OCI-LY7 (cell line): ENCODE measurements at regions not wholly inside any gene's neighbourhood (a gene's known extent, or its start where the extent isn't known, plus 50 kb on each side); places are given as distances from the start of the nearest gene placed in this dataset.
"Not testable (repeated sequence)": the region's sequence is repeated elsewhere in the genome, so short reads cannot be mapped to it uniquely, and the experiment has no call there.

Experiments
- BruUV-seq: library from RNA; stranded (reverse); fragments of 400-500 nt; replicated peaks from 2 replicates; lab custom pipeline; 2021; lab: Mats Ljungman, UMichigan
- CTCF ChIA-PET: fragments of 300-600 bp; sonication (Branson Sonifier 250); formaldehyde crosslinking; loops from one replicate; lab custom pipeline; 2022; ENCODE audit warnings: antibody characterized with exemption; ENCODE audit not compliant: unreplicated experiment; lab: Charles Lee
- POLR2A ChIA-PET: fragments of 300-600 bp; sonication (Branson Sonifier 250); formaldehyde crosslinking; loops from one replicate; lab custom pipeline; 2022; ENCODE audit warnings: antibody characterized with exemption; lab: Charles Lee
- DNase-seq: peaks from one replicate; pipeline ENCODE4 v3.0.0-alpha.2; 2015; ENCODE audit warnings: low spot score
- H2AFZ ChIP-seq: fragments of 200-600 bp; sonication (generic), shearing (Covaris generic); 2 replicates; pipeline ENCODE4 v1.6.1; 2014; ENCODE audit warnings: mild to moderate bottlenecking, antibody characterized with exemption, low read length, moderate library complexity
- H3K27ac ChIP-seq: fragments of 200-600 bp; sonication (generic); 2 replicates; pipeline ENCODE4 v1.5.1; 2014; ENCODE audit warnings: mixed run types, low read depth, mild to moderate bottlenecking, moderate library complexity, low read length, inconsistent platforms; ENCODE audit not compliant: poor library complexity, severe bottlenecking
- H3K36me3 ChIP-seq: fragments of 200-600 bp; sonication (generic); 2 replicates; pipeline ENCODE4 v1.6.1; 2014; ENCODE audit warnings: mild to moderate bottlenecking, antibody characterized with exemption, low read length, moderate library complexity, mixed read lengths; ENCODE audit not compliant: insufficient read depth
- H3K4me1 ChIP-seq: fragments of 200-600 bp; sonication (generic); 2 replicates; pipeline ENCODE4 v1.5.1; 2014; ENCODE audit warnings: mild to moderate bottlenecking, low read length; ENCODE audit not compliant: insufficient read depth, poor library complexity, severe bottlenecking
- H3K4me2 ChIP-seq: fragments of 200-600 bp; sonication (generic); 2 replicates; pipeline ENCODE4 v1.6.1; 2014; ENCODE audit warnings: mild to moderate bottlenecking, low read length
- H3K4me3 ChIP-seq: fragments of 200-600 bp; sonication (generic); 2 replicates; pipeline ENCODE4 v1.5.1; 2014; ENCODE audit warnings: mild to moderate bottlenecking, low read depth, low read length; ENCODE audit not compliant: poor library complexity, severe bottlenecking
- H3K79me2 ChIP-seq: fragments of 200-600 bp; sonication (generic); 2 replicates; pipeline ENCODE4 v1.6.1; 2016; ENCODE audit warnings: low read depth, mild to moderate bottlenecking, low read length, moderate library complexity, mixed read lengths; ENCODE audit not compliant: insufficient read depth
- H3K9me2 ChIP-seq: fragments of 200-600 bp; sonication (generic); 2 replicates; pipeline ENCODE4 v1.6.1; 2016; ENCODE audit warnings: mild to moderate bottlenecking, low read length, mixed read lengths; ENCODE audit not compliant: insufficient read depth
- H3K9me3 ChIP-seq: fragments of 200-600 bp; sonication (generic); 2 replicates; pipeline ENCODE4 v1.6.1; 2014; ENCODE audit warnings: mild to moderate bottlenecking, mixed run types, low read length, mixed read lengths
- H4K20me1 ChIP-seq: fragments of 200-600 bp; sonication (generic); 2 replicates; pipeline ENCODE4 v1.6.1; 2014; ENCODE audit warnings: mild to moderate bottlenecking, antibody characterized with exemption, low read length, moderate library complexity, mixed read lengths; ENCODE audit not compliant: insufficient read depth
- EZH2phosphoT487 ChIP-seq: fragments of 200-600 bp; sonication (generic); IDR thresholded peaks from 2 replicates; pipeline ENCODE4 v1.6.1; 2018; ENCODE audit warnings: low read depth, borderline replicate concordance, mild to moderate bottlenecking, mixed run types, antibody characterized with exemption, low read length, moderate library complexity, mixed read lengths
- intact Hi-C: fragments of 100-400 bp; cut with micrococcal nuclease; formaldehyde crosslinking; loops from one replicate; pipeline ENCODE4 v1.10.0; 2022; ENCODE audit not compliant: unreplicated experiment
- TF ChIP-seq, protein P1 (sequence below): fragments of 200-600 bp; sonication (generic); conservative IDR thresholded peaks from 2 replicates; pipeline ENCODE4 v1.5.1; 2014; ENCODE audit warnings: mild to moderate bottlenecking, antibody characterized with exemption, low read length, moderate library complexity, mixed read lengths

GRCh38 chr3:178359728-178360127 lies 176.5 kb upstream of the KCNMB2 start:
- no peaks in the 10 kb centered on the region for H3K9me3 ChIP-seq
- no peak overlapping the region for H3K27ac ChIP-seq
- no peaks in the 10 kb centered on the region for H3K4me1 ChIP-seq
- intact Hi-C loops = no loop called here
- H3K4me2 ChIP-seq = no peak overlapping the region
- no TSS peak for BruUV-seq
- ChIA-PET POLR2A (interaction anchor here (1.5 kb wide), 1 partner anchor 15 kb away, joined by 3 read pairs; no protein-coding TSS in a partner anchor), CTCF (no interaction called here)
- H2AFZ ChIP-seq = no peak overlapping the region
- H3K9me2 ChIP-seq = no peaks in the 10 kb centered on the region
- no peak for DNase-seq
- TF ChIP-seq, protein P1, sequence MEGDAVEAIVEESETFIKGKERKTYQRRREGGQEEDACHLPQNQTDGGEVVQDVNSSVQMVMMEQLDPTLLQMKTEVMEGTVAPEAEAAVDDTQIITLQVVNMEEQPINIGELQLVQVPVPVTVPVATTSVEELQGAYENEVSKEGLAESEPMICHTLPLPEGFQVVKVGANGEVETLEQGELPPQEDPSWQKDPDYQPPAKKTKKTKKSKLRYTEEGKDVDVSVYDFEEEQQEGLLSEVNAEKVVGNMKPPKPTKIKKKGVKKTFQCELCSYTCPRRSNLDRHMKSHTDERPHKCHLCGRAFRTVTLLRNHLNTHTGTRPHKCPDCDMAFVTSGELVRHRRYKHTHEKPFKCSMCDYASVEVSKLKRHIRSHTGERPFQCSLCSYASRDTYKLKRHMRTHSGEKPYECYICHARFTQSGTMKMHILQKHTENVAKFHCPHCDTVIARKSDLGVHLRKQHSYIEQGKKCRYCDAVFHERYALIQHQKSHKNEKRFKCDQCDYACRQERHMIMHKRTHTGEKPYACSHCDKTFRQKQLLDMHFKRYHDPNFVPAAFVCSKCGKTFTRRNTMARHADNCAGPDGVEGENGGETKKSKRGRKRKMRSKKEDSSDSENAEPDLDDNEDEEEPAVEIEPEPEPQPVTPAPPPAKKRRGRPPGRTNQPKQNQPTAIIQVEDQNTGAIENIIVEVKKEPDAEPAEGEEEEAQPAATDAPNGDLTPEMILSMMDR = no peak
- no peak for TF ChIP-seq EZH2phosphoT487
- no peaks in the 10 kb centered on the region for H3K79me2 ChIP-seq
- H3K36me3 ChIP-seq = no peaks in the 10 kb centered on the region
- H4K20me1 ChIP-seq = no peaks in the 10 kb centered on the region
- no peak overlapping the region for H3K4me3 ChIP-seq

DNA sequence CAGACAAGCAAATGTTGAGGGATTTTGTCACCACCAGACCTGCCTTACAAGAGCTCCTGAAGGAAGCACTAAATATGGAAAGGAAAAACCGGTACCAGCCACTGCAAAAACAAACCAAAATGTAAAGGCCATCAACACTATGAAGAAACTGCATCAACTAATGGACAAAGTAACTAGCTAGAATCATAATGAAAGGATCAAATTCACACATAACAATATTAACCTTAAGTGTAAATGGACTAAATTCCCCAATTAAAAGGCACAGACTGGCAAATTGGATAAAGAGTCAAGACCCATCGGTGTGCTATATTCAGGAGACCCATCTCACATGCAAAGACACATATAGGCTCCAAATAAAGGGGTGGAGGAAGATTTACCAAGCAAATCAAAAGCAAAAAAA lies 173.2 kb upstream of the KCNMB2 start:
- H3K79me2 ChIP-seq, BruUV-seq, H3K4me3 ChIP-seq, H3K9me3 ChIP-seq, CTCF ChIA-PET, H4K20me1 ChIP-seq, DNase-seq, H3K4me2 ChIP-seq, H3K9me2 ChIP-seq, H3K27ac ChIP-seq, H3K36me3 ChIP-seq, H2AFZ ChIP-seq, H3K4me1 ChIP-seq, intact Hi-C loops: not testable (repeated sequence)
- POLR2A ChIA-PET = interaction anchor here (0.6 to 0.7 kb wide), 6 partner anchors 9 to 600 kb away, joined by 3 to 6 read pairs (median 4); no protein-coding TSS in a partner anchor

DNA sequence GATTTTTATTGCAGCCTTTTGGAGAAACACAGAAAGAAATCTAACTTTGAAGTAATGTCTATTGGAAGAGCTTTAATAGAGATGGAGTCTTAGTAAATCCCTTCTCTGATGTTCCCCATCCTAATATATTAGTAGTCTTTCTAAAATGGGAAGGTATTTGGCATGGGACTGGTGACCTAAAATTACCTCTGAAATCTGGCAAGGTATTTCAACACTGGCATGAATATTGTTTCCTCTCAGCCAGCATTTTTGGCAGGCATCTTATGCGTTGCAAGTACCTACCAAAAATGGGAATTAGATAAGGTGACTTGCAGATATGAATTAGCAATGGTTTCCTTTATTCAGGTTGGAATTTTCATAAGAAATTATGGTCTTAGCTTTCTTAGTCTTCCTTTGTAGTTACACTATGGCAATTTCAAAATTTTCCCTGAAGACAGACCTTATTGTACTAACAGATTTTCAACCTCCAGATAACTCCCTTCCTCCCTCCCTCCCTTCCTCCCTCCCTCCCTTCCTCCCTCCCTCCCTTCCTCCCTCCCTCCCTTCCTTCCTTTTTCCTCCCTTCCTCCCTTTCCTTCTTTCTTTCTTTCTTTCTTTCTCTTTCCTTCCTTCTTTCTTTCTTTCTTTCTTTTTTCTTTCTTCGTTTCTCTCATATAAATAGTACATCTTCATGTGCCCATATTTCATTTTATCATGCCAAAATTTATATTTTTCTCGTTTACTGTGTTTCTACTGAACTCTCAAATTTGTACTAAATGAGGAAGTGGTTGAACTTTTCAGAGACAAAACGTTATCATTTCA lies 168.2 kb upstream of the KCNMB2 start:
- intact Hi-C loops = no loop called here
- Histone ChIP-seq H3K79me2 (no peaks in the 10 kb centered on the region), H3K9me3 (no peaks in the 10 kb centered on the region), H3K4me3 (no peak overlapping the region), H3K4me1 (no peaks in the 10 kb centered on the region), H3K27ac (no peak overlapping the region), H3K36me3 (no peaks in the 10 kb centered on the region), H4K20me1 (no peaks in the 10 kb centered on the region), H2AFZ (no peak overlapping the region), H3K9me2 (no peaks in the 10 kb centered on the region), H3K4me2 (no peak overlapping the region)
- no peak for DNase-seq
- ChIA-PET POLR2A (interaction anchor here (0.5 to 0.6 kb wide), 3 partner anchors 30 to 1964 kb away, joined by 3 to 4 read pairs (median 3); no protein-coding TSS in a partner anchor), CTCF (no interaction called here)
- TF ChIP-seq, protein P1 = no peak
- TF ChIP-seq EZH2phosphoT487 = no peak
- no TSS peak for BruUV-seq
